ENCODE measurements at regions not wholly inside any gene's neighbourhood (a gene's known extent, or its start where the extent isn't known, plus 50 kb on each side); places are given as distances from the start of the nearest gene placed in this dataset.

DNA sequence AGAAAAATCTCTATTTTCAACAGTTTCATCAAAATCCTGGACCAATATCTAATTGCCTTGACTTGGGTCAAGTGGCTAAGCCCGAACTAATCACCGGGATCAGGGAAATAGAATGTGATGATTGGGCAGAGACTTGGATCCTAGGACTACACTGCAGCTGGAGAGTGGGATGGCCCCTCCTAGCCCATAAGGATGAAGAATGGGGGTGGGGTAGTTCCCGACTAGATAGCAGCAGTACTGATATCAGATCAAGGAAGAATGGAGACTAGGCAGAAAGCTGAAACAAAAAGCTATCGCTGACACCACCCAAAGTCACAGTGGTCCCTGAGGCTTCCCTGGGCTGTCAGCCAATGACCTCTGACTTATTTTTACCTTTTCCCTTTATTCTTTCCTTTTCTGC is 160.4 kb upstream of the PHYHIPL start:
- TF ChIP-seq, protein P1, sequence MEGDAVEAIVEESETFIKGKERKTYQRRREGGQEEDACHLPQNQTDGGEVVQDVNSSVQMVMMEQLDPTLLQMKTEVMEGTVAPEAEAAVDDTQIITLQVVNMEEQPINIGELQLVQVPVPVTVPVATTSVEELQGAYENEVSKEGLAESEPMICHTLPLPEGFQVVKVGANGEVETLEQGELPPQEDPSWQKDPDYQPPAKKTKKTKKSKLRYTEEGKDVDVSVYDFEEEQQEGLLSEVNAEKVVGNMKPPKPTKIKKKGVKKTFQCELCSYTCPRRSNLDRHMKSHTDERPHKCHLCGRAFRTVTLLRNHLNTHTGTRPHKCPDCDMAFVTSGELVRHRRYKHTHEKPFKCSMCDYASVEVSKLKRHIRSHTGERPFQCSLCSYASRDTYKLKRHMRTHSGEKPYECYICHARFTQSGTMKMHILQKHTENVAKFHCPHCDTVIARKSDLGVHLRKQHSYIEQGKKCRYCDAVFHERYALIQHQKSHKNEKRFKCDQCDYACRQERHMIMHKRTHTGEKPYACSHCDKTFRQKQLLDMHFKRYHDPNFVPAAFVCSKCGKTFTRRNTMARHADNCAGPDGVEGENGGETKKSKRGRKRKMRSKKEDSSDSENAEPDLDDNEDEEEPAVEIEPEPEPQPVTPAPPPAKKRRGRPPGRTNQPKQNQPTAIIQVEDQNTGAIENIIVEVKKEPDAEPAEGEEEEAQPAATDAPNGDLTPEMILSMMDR (IDR thresholded peaks at IDR 0.05; ENCODE audit: low read depth, low read length): no peak
- no peak for TF ChIP-seq EZH2phosphoT487 (IDR thresholded peaks at IDR 0.05; ENCODE audit: low read depth)

Measured in OCI-LY3 (cell line).